ENCODE measurements at regions not wholly inside any gene's neighbourhood (a gene's known extent, or its start where the extent isn't known, plus 50 kb on each side); places are given as distances from the start of the nearest gene placed in this dataset.
A peak's percentile ranks its signal among the peaks of the same experiment; 100 is the strongest.

- H2AFZ ChIP-seq (ENCODE audit: low read length) = no peak overlapping the region
- no peak overlapping the region for H3K4me2 ChIP-seq (ENCODE audit: low read length)
- H3K36me3 ChIP-seq (ENCODE audit: insufficient read depth, low read length) = no peaks in the 10 kb centered on the region
- POLR2A ChIA-PET = interaction anchor here (1.5 kb wide), 1 partner anchor 23 kb away, joined by 7 read pairs; no protein-coding TSS in a partner anchor
- no peak overlapping the region for H3K27ac ChIP-seq (ENCODE audit: low read depth, low read length, poor library complexity, severe bottlenecking)
- CTCF ChIA-PET (ENCODE audit: unreplicated experiment) = no interaction called here
- no peaks in the 10 kb centered on the region for H3K9me2 ChIP-seq (ENCODE audit: insufficient read depth, low read length)
- H3K4me3 ChIP-seq (ENCODE audit: low read depth, low read length, poor library complexity, severe bottlenecking) = no peak overlapping the region
- BruUV-seq (replicated peaks) = no TSS peak
- intact Hi-C loops (cut with micrococcal nuclease; ENCODE audit: unreplicated experiment) = no loop called here
- no peak for DNase-seq (ENCODE audit: low spot score)
- no peaks in the 10 kb centered on the region for H3K79me2 ChIP-seq (ENCODE audit: insufficient read depth, low read depth, low read length)
- H3K4me1 ChIP-seq (ENCODE audit: insufficient read depth, low read length, poor library complexity, severe bottlenecking) = no peaks in the 10 kb centered on the region
- TF ChIP-seq CTCF (conservative IDR thresholded peaks at IDR 0.05; ENCODE audit: low read length) (no peak), EZH2phosphoT487 (IDR thresholded peaks at IDR 0.05; ENCODE audit: borderline replicate concordance, low read depth, low read length) (no peak)
- H4K20me1 ChIP-seq (ENCODE audit: insufficient read depth, low read length) = no peaks in the 10 kb centered on the region
- H3K9me3 ChIP-seq (ENCODE audit: low read length) = no peaks in the 10 kb centered on the region
Observed at GRCh38 chr1:191151321-191151807, 673.7 kb upstream of the BRINP3 start.

GRCh38 chr1:191152776-191153175 is 675.1 kb upstream of the BRINP3 start:
- no peaks in the 10 kb centered on the region for H3K4me1 ChIP-seq (ENCODE audit: insufficient read depth, low read length, poor library complexity, severe bottlenecking)
- H3K9me2 ChIP-seq (ENCODE audit: insufficient read depth, low read length) = no peaks in the 10 kb centered on the region
- H3K79me2 ChIP-seq (ENCODE audit: insufficient read depth, low read depth, low read length) = no peaks in the 10 kb centered on the region
- H3K9me3 ChIP-seq (ENCODE audit: low read length) = no peaks in the 10 kb centered on the region
- peak overlapping the region; percentile 37 for H2AFZ ChIP-seq (ENCODE audit: low read length)
- intact Hi-C loops (cut with micrococcal nuclease; ENCODE audit: unreplicated experiment) = no loop called here
- H4K20me1 ChIP-seq (ENCODE audit: insufficient read depth, low read length) = no peaks in the 10 kb centered on the region
- no peak overlapping the region for H3K4me2 ChIP-seq (ENCODE audit: low read length)
- ChIA-PET POLR2A (interaction anchor here (0.5 to 1.5 kb wide), 2 partner anchors 21 to 58 kb away, joined by 6 to 7 read pairs; no protein-coding TSS in a partner anchor), CTCF (ENCODE audit: unreplicated experiment) (no interaction called here)
- TF ChIP-seq CTCF (conservative IDR thresholded peaks at IDR 0.05; ENCODE audit: low read length) (no peak), EZH2phosphoT487 (IDR thresholded peaks at IDR 0.05; ENCODE audit: borderline replicate concordance, low read depth, low read length) (no peak)
- H3K36me3 ChIP-seq (ENCODE audit: insufficient read depth, low read length) = no peaks in the 10 kb centered on the region
- no peak overlapping the region for H3K4me3 ChIP-seq (ENCODE audit: low read depth, low read length, poor library complexity, severe bottlenecking)
- no peak overlapping the region for H3K27ac ChIP-seq (ENCODE audit: low read depth, low read length, poor library complexity, severe bottlenecking)
- no peak for DNase-seq (ENCODE audit: low spot score)
- BruUV-seq (replicated peaks) = no TSS peak

- no peak for DNase-seq (ENCODE audit: low spot score)
- no peak overlapping the region for H2AFZ ChIP-seq (ENCODE audit: low read length)
- no peaks in the 10 kb centered on the region for H3K9me3 ChIP-seq (ENCODE audit: low read length)
- POLR2A ChIA-PET = no interaction called here
- H3K4me1 ChIP-seq (ENCODE audit: insufficient read depth, low read length, poor library complexity, severe bottlenecking) = no peaks in the 10 kb centered on the region
- H3K27ac ChIP-seq (ENCODE audit: low read depth, low read length, poor library complexity, severe bottlenecking) = no peak overlapping the region
- no peaks in the 10 kb centered on the region for H4K20me1 ChIP-seq (ENCODE audit: insufficient read depth, low read length)
- H3K4me3 ChIP-seq (ENCODE audit: low read depth, low read length, poor library complexity, severe bottlenecking) = no peak overlapping the region
- no peaks in the 10 kb centered on the region for H3K79me2 ChIP-seq (ENCODE audit: insufficient read depth, low read depth, low read length)
- H3K4me2 ChIP-seq (ENCODE audit: low read length) = no peak overlapping the region
- intact Hi-C loops (cut with micrococcal nuclease; ENCODE audit: unreplicated experiment) = no loop called here
- BruUV-seq (replicated peaks) = no TSS peak
- no peaks in the 10 kb centered on the region for H3K36me3 ChIP-seq (ENCODE audit: insufficient read depth, low read length)
- CTCF ChIA-PET (ENCODE audit: unreplicated experiment) = no interaction called here
- TF ChIP-seq CTCF (conservative IDR thresholded peaks at IDR 0.05; ENCODE audit: low read length) (no peak), EZH2phosphoT487 (IDR thresholded peaks at IDR 0.05; ENCODE audit: borderline replicate concordance, low read depth, low read length) (no peak)
- no peaks in the 10 kb centered on the region for H3K9me2 ChIP-seq (ENCODE audit: insufficient read depth, low read length)
Observed at GRCh38 chr1:191155178-191155577, 677.5 kb upstream of the BRINP3 start.

Data from OCI-LY7 (cell line).